Trophoblast cell (in vitro differentiated cells and primary cell): ENCODE measurements at regions not wholly inside any gene's neighbourhood (a gene's known extent, or its start where the extent isn't known, plus 50 kb on each side); places are given as distances from the start of the nearest gene placed in this dataset.
A peak's percentile ranks its signal among the peaks of the same experiment; 100 is the strongest.

Source experiments
- DNase-seq, 2 donors: peaks; one replicate each; pipeline ENCODE4 v3.0.0-alpha.2; 2016
- H2AFZ ChIP-seq: 2 replicates; pipeline ENCODE4 v1.6.1; 2013; ENCODE audit warnings: low read length, moderate library complexity, mild to moderate bottlenecking; ENCODE audit not compliant: insufficient read depth, poor library complexity
- H2AK5ac ChIP-seq: 2 replicates; pipeline ENCODE4 v1.6.1; 2013; ENCODE audit warnings: mild to moderate bottlenecking, low read length
- H2BK120ac ChIP-seq: 2 replicates; pipeline ENCODE4 v1.6.1; 2013; ENCODE audit warnings: low read length, mild to moderate bottlenecking, moderate library complexity; ENCODE audit not compliant: insufficient read depth, poor library complexity
- H2BK12ac ChIP-seq: 2 replicates; pipeline ENCODE4 v1.6.1; 2013; ENCODE audit warnings: mild to moderate bottlenecking, low read length, moderate library complexity
- H2BK5ac ChIP-seq: 2 replicates; pipeline ENCODE4 v1.6.1; 2013; ENCODE audit warnings: low read length, low read depth, moderate library complexity, mild to moderate bottlenecking; ENCODE audit not compliant: poor library complexity
- H3K14ac ChIP-seq: 2 replicates; pipeline ENCODE4 v1.6.1; 2013; ENCODE audit warnings: mild to moderate bottlenecking, low read length
- H3K18ac ChIP-seq: 2 replicates; pipeline ENCODE4 v1.6.1; 2013; ENCODE audit warnings: mild to moderate bottlenecking, low read length
- H3K23ac ChIP-seq: 2 replicates; pipeline ENCODE4 v1.6.1; 2013; ENCODE audit warnings: low read length
- H3K27ac ChIP-seq: 2 replicates; pipeline ENCODE4 v1.5.1; 2013; ENCODE audit warnings: low read depth, mild to moderate bottlenecking, inconsistent platforms, low read length, moderate library complexity
- H3K27me3 ChIP-seq: 2 replicates; pipeline ENCODE4 v1.6.1; 2013; ENCODE audit warnings: inconsistent platforms, mild to moderate bottlenecking, low read length, moderate library complexity; ENCODE audit not compliant: insufficient read depth
- H3K36me3 ChIP-seq, 2 experiments: 1 replicate in 1 of 2; 2 replicates in 1 of 2; pipeline ENCODE4 v1.6.1; 2013; ENCODE audit warnings: low read length in 2 of 2, mild to moderate bottlenecking in 2 of 2, moderate library complexity in 1 of 2; ENCODE audit not compliant: insufficient read depth in 2 of 2, control insufficient read depth in 1 of 2
- H3K4ac ChIP-seq: 2 replicates; pipeline ENCODE4 v1.6.1; 2013; ENCODE audit warnings: low read depth, mild to moderate bottlenecking, low read length, moderate library complexity
- H3K4me1 ChIP-seq, 2 experiments: 1 replicate in 1 of 2; 2 replicates in 1 of 2; pipeline ENCODE4 v1.6.1; 2013; ENCODE audit warnings: low read length in 2 of 2, mild to moderate bottlenecking in 2 of 2, moderate library complexity in 1 of 2; ENCODE audit not compliant: insufficient read depth in 2 of 2, control insufficient read depth in 1 of 2
- H3K4me2 ChIP-seq: 2 replicates; pipeline ENCODE4 v1.6.1; 2013; ENCODE audit warnings: inconsistent platforms, mild to moderate bottlenecking, low read length, moderate library complexity
- H3K4me3 ChIP-seq: 2 replicates; pipeline ENCODE4 v1.5.1; 2013; ENCODE audit warnings: mild to moderate bottlenecking, low read depth, low read length, inconsistent platforms
- H3K79me1 ChIP-seq: one replicate; pipeline ENCODE4 v1.6.1; 2013; ENCODE audit warnings: low read length
- H3K79me2 ChIP-seq: 2 replicates; pipeline ENCODE4 v1.6.1; 2013; ENCODE audit warnings: low read length, mild to moderate bottlenecking; ENCODE audit not compliant: control insufficient read depth, insufficient read depth, poor library complexity
- H3K9ac ChIP-seq: 2 replicates; pipeline ENCODE4 v1.6.1; 2013; ENCODE audit warnings: mild to moderate bottlenecking, low read length
- H3K9me3 ChIP-seq: 2 replicates; pipeline ENCODE4 v1.6.1; 2013; ENCODE audit warnings: low read depth, mild to moderate bottlenecking, control low read depth, inconsistent platforms, low read length; ENCODE audit not compliant: insufficient read depth
- H4K12ac ChIP-seq: 2 replicates; pipeline ENCODE4 v1.6.1; 2013; ENCODE audit warnings: low read depth, mild to moderate bottlenecking, low read length, moderate library complexity
- H4K8ac ChIP-seq: 2 replicates; pipeline ENCODE4 v1.6.1; 2013; ENCODE audit warnings: low read depth, mild to moderate bottlenecking, low read length, moderate library complexity
- H4K91ac ChIP-seq: one replicate; pipeline ENCODE4 v1.6.1; 2013; ENCODE audit warnings: low read depth, mild to moderate bottlenecking, low read length, moderate library complexity
- WGBS: extraction: QIAGEN DNeasy Blood & Tissue Kit; methylation state at CpG from one replicate; pipeline ENCODE4 v1.1.7; 2013; ENCODE audit warnings: missing lambda C conversion rate; ENCODE audit not compliant: insufficient read length, insufficient coverage; ENCODE audit errors: extremely low coverage; 5-methylcytosine and 5-hydroxymethylcytosine counted together

DNA sequence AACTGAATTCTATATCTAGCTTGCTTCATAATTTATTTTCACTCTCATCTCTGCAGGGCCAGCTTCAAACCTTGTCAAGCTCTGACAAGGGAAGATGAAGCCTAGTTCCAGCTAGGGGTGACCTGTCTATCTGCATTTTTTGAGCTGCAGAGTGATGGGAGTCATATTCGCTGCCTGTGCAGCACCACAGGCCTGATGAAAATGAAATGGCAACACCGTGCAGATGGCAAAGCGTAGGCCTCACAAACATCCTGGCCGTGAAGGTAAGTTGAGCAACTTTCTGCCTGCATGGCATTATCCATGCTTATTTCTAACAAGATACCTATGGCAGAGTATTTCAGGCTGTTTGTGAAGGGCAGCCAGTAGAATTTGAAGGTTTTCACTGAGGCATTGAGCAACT is 86.4 kb upstream of the C1QTNF9B start:
- no peaks in the 10 kb centered on the region for H3K79me1 ChIP-seq
- no peaks in the 10 kb centered on the region for H3K79me2 ChIP-seq
- H3K36me3 ChIP-seq: no peaks in the 10 kb centered on the region
- H3K4me3 ChIP-seq: no peak overlapping the region
- WGBS: no CpG with 5 or more reads among the region's 4 CpGs
- no peak overlapping the region for H3K9ac ChIP-seq
- no peak overlapping the region for H2BK12ac ChIP-seq
- peak; percentile 80 to 89 for DNase-seq
- H2AFZ ChIP-seq: no peak overlapping the region
- H3K27ac ChIP-seq: no peak overlapping the region
- H3K18ac ChIP-seq: no peak overlapping the region
- no peak overlapping the region for H4K91ac ChIP-seq
- H4K12ac ChIP-seq: no peak overlapping the region
- H2BK120ac ChIP-seq: no peak overlapping the region
- no peak overlapping the region for H2AK5ac ChIP-seq
- H3K4me2 ChIP-seq: no peak overlapping the region
- no peak overlapping the region for H3K23ac ChIP-seq
- H3K4me1 ChIP-seq: peaks cover 2 to 3% of the 10 kb centered on the region in 2 experiments
- no peak overlapping the region for H3K14ac ChIP-seq
- H2BK5ac ChIP-seq: no peak overlapping the region
- H4K8ac ChIP-seq: no peak overlapping the region
- H3K27me3 ChIP-seq: no peaks in the 10 kb centered on the region
- no peaks in the 10 kb centered on the region for H3K9me3 ChIP-seq
- no peak overlapping the region for H3K4ac ChIP-seq

DNA sequence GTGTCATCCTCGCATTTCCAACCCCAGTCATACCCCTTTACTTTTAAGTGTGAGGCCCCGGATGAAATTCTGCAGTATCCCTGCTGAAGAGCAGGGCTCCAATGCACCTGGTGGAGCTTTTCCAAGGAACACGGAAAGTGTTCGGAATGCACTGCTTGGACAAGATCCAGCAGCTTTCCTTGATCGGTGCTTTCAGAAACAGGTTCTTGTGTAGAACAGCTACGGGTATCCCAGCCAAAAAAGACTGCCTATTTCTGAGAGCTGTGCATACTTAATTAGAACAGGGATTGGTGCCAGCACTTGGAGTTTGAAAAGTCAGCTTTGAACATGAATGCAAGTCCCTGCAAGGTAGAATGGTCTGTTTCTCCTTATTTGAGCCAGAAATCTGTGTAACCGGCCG is 87.2 kb upstream of the C1QTNF9B start:
- peak overlapping the region; percentile 7 for H4K91ac ChIP-seq
- no peak overlapping the region for H3K4ac ChIP-seq
- no peaks in the 10 kb centered on the region for H3K79me1 ChIP-seq
- no peaks in the 10 kb centered on the region for H3K79me2 ChIP-seq
- H3K9me3 ChIP-seq: no peaks in the 10 kb centered on the region
- no peak overlapping the region for H3K27ac ChIP-seq
- H4K12ac ChIP-seq: no peak overlapping the region
- H2BK12ac ChIP-seq: no peak overlapping the region
- peak in 1 of 2 donors; percentile 39 for DNase-seq
- H3K23ac ChIP-seq: no peak overlapping the region
- H3K4me1 ChIP-seq: peaks cover 2 to 3% of the 10 kb centered on the region in 2 experiments
- no peak overlapping the region for H2BK120ac ChIP-seq
- no peak overlapping the region for H2AK5ac ChIP-seq
- no peak overlapping the region for H3K14ac ChIP-seq
- no peak overlapping the region for H2BK5ac ChIP-seq
- no peaks in the 10 kb centered on the region for H3K27me3 ChIP-seq
- no peak overlapping the region for H3K18ac ChIP-seq
- H3K9ac ChIP-seq: no peak overlapping the region
- H2AFZ ChIP-seq: no peak overlapping the region
- no peak overlapping the region for H3K4me3 ChIP-seq
- no peak overlapping the region for H3K4me2 ChIP-seq
- WGBS: no CpG with 5 or more reads among the region's 8 CpGs
- no peaks in the 10 kb centered on the region for H3K36me3 ChIP-seq
- no peak overlapping the region for H4K8ac ChIP-seq

DNA sequence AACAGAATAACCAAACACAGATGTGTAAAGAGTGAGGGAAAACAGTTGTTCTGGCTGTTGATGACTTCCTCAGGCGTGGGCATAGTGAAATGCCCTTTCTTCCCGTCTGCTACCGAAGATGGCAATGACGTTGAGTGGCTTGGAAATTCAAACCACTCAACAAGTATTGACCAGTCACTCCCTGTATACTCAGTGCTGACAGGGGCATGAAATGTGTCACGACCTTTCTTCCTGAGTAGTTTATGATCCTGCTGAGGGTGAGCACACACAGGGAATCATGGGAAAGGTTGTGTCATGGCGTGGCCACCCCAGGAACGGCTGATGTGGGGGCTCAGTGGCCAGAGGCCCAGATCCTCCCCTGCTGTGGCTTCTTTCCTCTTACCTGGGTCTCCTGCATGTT is 87.8 kb upstream of the C1QTNF9B start:
- Histone ChIP-seq H4K91ac (no peak overlapping the region), H2BK12ac (no peak overlapping the region), H3K4me3 (no peak overlapping the region), H3K79me2 (no peaks in the 10 kb centered on the region), H2AFZ (no peak overlapping the region), H3K9me3 (no peaks in the 10 kb centered on the region), H3K4me2 (no peak overlapping the region), H3K23ac (no peak overlapping the region), H3K18ac (no peak overlapping the region), H3K27ac (no peak overlapping the region), H4K8ac (no peak overlapping the region), H3K4ac (no peak overlapping the region), H3K4me1 (peaks cover 0 to 3% of the 10 kb centered on the region in 2 experiments), H2BK120ac (no peak overlapping the region), H2BK5ac (no peak overlapping the region), H3K79me1 (no peaks in the 10 kb centered on the region), H3K14ac (no peak overlapping the region), H3K36me3 (no peaks in the 10 kb centered on the region), H4K12ac (no peak overlapping the region), H3K27me3 (no peaks in the 10 kb centered on the region), H3K9ac (no peak overlapping the region), H2AK5ac (no peak overlapping the region)
- no peak for DNase-seq
- no CpG with 5 or more reads among the region's 7 CpGs for WGBS

DNA sequence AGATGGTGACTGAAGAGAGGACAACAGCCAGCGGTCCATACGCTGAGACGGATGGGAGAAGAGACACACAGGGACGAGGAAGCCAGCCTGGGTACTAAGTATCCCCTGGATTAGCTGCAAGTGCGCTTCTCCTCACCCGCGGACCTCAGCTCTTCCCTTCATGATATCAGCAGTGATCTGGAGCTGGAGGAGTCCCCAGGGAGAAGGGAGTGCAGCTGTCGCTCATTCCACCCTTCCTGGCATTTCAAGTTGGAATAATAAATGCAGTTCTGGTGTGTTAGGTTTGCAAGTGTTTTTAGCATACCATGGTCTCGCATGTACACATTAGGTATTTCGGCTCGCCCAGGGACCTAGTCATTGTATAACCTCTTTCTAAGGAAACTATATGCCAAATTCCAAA is 88.5 kb upstream of the C1QTNF9B start:
- WGBS: no CpG with 5 or more reads among the region's 11 CpGs
- H3K18ac ChIP-seq: no peak overlapping the region

More for the DNA sequence above, 88.5 kb upstream of the C1QTNF9B start:
- Histone ChIP-seq H3K27me3 (no peaks in the 10 kb centered on the region), H2BK120ac (no peak overlapping the region), H3K79me1 (no peaks in the 10 kb centered on the region), H2AK5ac (no peak overlapping the region), H3K36me3 (no peaks in the 10 kb centered on the region), H2BK12ac (no peak overlapping the region), H2BK5ac (no peak overlapping the region), H3K23ac (no peak overlapping the region), H3K14ac (no peak overlapping the region), H4K8ac (no peak overlapping the region), H2AFZ (no peak overlapping the region), H3K4me2 (no peak overlapping the region), H3K4me3 (no peak overlapping the region), H3K9ac (no peak overlapping the region), H3K4me1 (no peaks in the 10 kb centered on the region), H4K91ac (no peak overlapping the region), H3K4ac (no peak overlapping the region), H4K12ac (no peak overlapping the region), H3K79me2 (no peaks in the 10 kb centered on the region), H3K9me3 (no peaks in the 10 kb centered on the region), H3K27ac (no peak overlapping the region)
- DNase-seq: peak; percentile 27 to 41
